ENCODE measurements at regions not wholly inside any gene's neighbourhood (a gene's known extent, or its start where the extent isn't known, plus 50 kb on each side); places are given as distances from the start of the nearest gene placed in this dataset.

- Histone ChIP-seq H3K4me2 (ENCODE audit: low read length) (no peak overlapping the region), H3K9ac (ENCODE audit: low read depth, low read length) (no peak overlapping the region), H3K4me3 (ENCODE audit: low read length) (no peak overlapping the region), H3K36me3 (ENCODE audit: insufficient read depth, low read length) (no peaks in the 10 kb centered on the region), H3K4me1 (ENCODE audit: control insufficient read depth, insufficient read depth, low read length) (no peaks in the 10 kb centered on the region), H3K9me3 (replicated peaks; ENCODE audit: low read length) (no peaks in the 10 kb centered on the region), H3K27me3 (ENCODE audit: control insufficient read depth, insufficient read depth, low read length) (peaks cover 7% of the 10 kb centered on the region)
Measured at GRCh38 chr4:81799371-81799770, 327.7 kb upstream of the RASGEF1B start.

- no peak overlapping the region for H3K9ac ChIP-seq (ENCODE audit: low read depth, low read length)
Measured at GRCh38 chr4:81796790-81797528, 325.3 kb upstream of the RASGEF1B start.

GRCh38 chr4:81792521-81792920, 320.8 kb upstream of the RASGEF1B start:
- Histone ChIP-seq H3K4me3 (ENCODE audit: low read length) (no peak overlapping the region), H3K9me3 (replicated peaks; ENCODE audit: low read length) (no peaks in the 10 kb centered on the region), H3K4me1 (ENCODE audit: control insufficient read depth, insufficient read depth, low read length) (no peaks in the 10 kb centered on the region), H3K36me3 (ENCODE audit: insufficient read depth, low read length) (no peaks in the 10 kb centered on the region), H3K9ac (ENCODE audit: low read depth, low read length) (no peak overlapping the region), H3K27me3 (ENCODE audit: control insufficient read depth, insufficient read depth, low read length) (no peaks in the 10 kb centered on the region), H3K4me2 (ENCODE audit: low read length) (no peak overlapping the region)

More at GRCh38 chr4:81796790-81797528, 325.3 kb upstream of the RASGEF1B start:
- H3K4me1 ChIP-seq (ENCODE audit: control insufficient read depth, insufficient read depth, low read length), result no peaks in the 10 kb centered on the region
- no peaks in the 10 kb centered on the region for H3K36me3 ChIP-seq (ENCODE audit: insufficient read depth, low read length)
- no peaks in the 10 kb centered on the region for H3K9me3 ChIP-seq (replicated peaks; ENCODE audit: low read length)
- no peaks in the 10 kb centered on the region for H3K27me3 ChIP-seq (ENCODE audit: control insufficient read depth, insufficient read depth, low read length)
- no peak overlapping the region for H3K4me2 ChIP-seq (ENCODE audit: low read length)
- H3K4me3 ChIP-seq (ENCODE audit: low read length), result no peak overlapping the region

- Histone ChIP-seq H3K36me3 (ENCODE audit: insufficient read depth, low read length) (no peaks in the 10 kb centered on the region), H3K4me2 (ENCODE audit: low read length) (no peak overlapping the region), H3K9me3 (replicated peaks; ENCODE audit: low read length) (no peaks in the 10 kb centered on the region), H3K4me3 (ENCODE audit: low read length) (no peak overlapping the region), H3K27me3 (ENCODE audit: control insufficient read depth, insufficient read depth, low read length) (no peaks in the 10 kb centered on the region), H3K9ac (ENCODE audit: low read depth, low read length) (no peak overlapping the region), H3K4me1 (ENCODE audit: control insufficient read depth, insufficient read depth, low read length) (no peaks in the 10 kb centered on the region)
Measured at GRCh38 chr4:81790477-81790876, 318.8 kb upstream of the RASGEF1B start.

GRCh38 chr4:81789741-81790399, 318.2 kb upstream of the RASGEF1B start:
- Histone ChIP-seq H3K9ac (ENCODE audit: low read depth, low read length) (no peak overlapping the region), H3K4me1 (ENCODE audit: control insufficient read depth, insufficient read depth, low read length) (no peaks in the 10 kb centered on the region), H3K9me3 (replicated peaks; ENCODE audit: low read length) (no peaks in the 10 kb centered on the region), H3K27me3 (ENCODE audit: control insufficient read depth, insufficient read depth, low read length) (no peaks in the 10 kb centered on the region), H3K36me3 (ENCODE audit: insufficient read depth, low read length) (no peaks in the 10 kb centered on the region), H3K4me3 (ENCODE audit: low read length) (no peak overlapping the region), H3K4me2 (ENCODE audit: low read length) (no peak overlapping the region)

- H3K9me3 ChIP-seq (replicated peaks; ENCODE audit: low read length), result no peaks in the 10 kb centered on the region
- no peaks in the 10 kb centered on the region for H3K4me1 ChIP-seq (ENCODE audit: control insufficient read depth, insufficient read depth, low read length)
- H3K4me3 ChIP-seq (ENCODE audit: low read length), result no peak overlapping the region
- H3K9ac ChIP-seq (ENCODE audit: low read depth, low read length), result no peak overlapping the region
- no peaks in the 10 kb centered on the region for H3K36me3 ChIP-seq (ENCODE audit: insufficient read depth, low read length)
- H3K4me2 ChIP-seq (ENCODE audit: low read length), result no peak overlapping the region
- no peaks in the 10 kb centered on the region for H3K27me3 ChIP-seq (ENCODE audit: control insufficient read depth, insufficient read depth, low read length)
Measured at GRCh38 chr4:81789158-81789557, 317.5 kb upstream of the RASGEF1B start.

GRCh38 chr4:81786766-81787165, 315.1 kb upstream of the RASGEF1B start:
- Histone ChIP-seq H3K27me3 (ENCODE audit: control insufficient read depth, insufficient read depth, low read length) (no peaks in the 10 kb centered on the region), H3K4me2 (ENCODE audit: low read length) (no peak overlapping the region), H3K4me1 (ENCODE audit: control insufficient read depth, insufficient read depth, low read length) (no peaks in the 10 kb centered on the region), H3K36me3 (ENCODE audit: insufficient read depth, low read length) (no peaks in the 10 kb centered on the region), H3K9ac (ENCODE audit: low read depth, low read length) (no peak overlapping the region), H3K9me3 (replicated peaks; ENCODE audit: low read length) (no peaks in the 10 kb centered on the region), H3K4me3 (ENCODE audit: low read length) (no peak overlapping the region)

GRCh38 chr4:81786063-81786763, 314.5 kb upstream of the RASGEF1B start:
- Histone ChIP-seq H3K9ac (ENCODE audit: low read depth, low read length) (no peak overlapping the region), H3K27me3 (ENCODE audit: control insufficient read depth, insufficient read depth, low read length) (no peaks in the 10 kb centered on the region), H3K4me3 (ENCODE audit: low read length) (no peak overlapping the region), H3K36me3 (ENCODE audit: insufficient read depth, low read length) (no peaks in the 10 kb centered on the region), H3K4me2 (ENCODE audit: low read length) (no peak overlapping the region), H3K4me1 (ENCODE audit: control insufficient read depth, insufficient read depth, low read length) (no peaks in the 10 kb centered on the region), H3K9me3 (replicated peaks; ENCODE audit: low read length) (no peaks in the 10 kb centered on the region)

- Histone ChIP-seq H3K27me3 (ENCODE audit: control insufficient read depth, insufficient read depth, low read length) (no peaks in the 10 kb centered on the region), H3K9me3 (replicated peaks; ENCODE audit: low read length) (no peaks in the 10 kb centered on the region), H3K4me3 (ENCODE audit: low read length) (no peak overlapping the region), H3K4me2 (ENCODE audit: low read length) (no peak overlapping the region), H3K4me1 (ENCODE audit: control insufficient read depth, insufficient read depth, low read length) (no peaks in the 10 kb centered on the region), H3K9ac (ENCODE audit: low read depth, low read length) (no peak overlapping the region), H3K36me3 (ENCODE audit: insufficient read depth, low read length) (no peaks in the 10 kb centered on the region)
Measured at GRCh38 chr4:81785338-81785737, 313.6 kb upstream of the RASGEF1B start.

GRCh38 chr4:81783558-81783957, 311.9 kb upstream of the RASGEF1B start:
- H3K9ac ChIP-seq (ENCODE audit: low read depth, low read length), result no peak overlapping the region
- no peaks in the 10 kb centered on the region for H3K4me1 ChIP-seq (ENCODE audit: control insufficient read depth, insufficient read depth, low read length)

GRCh38 chr4:81781799-81782198, 310.1 kb upstream of the RASGEF1B start:
- Histone ChIP-seq H3K27me3 (ENCODE audit: control insufficient read depth, insufficient read depth, low read length) (no peaks in the 10 kb centered on the region), H3K4me1 (ENCODE audit: control insufficient read depth, insufficient read depth, low read length) (no peaks in the 10 kb centered on the region), H3K9me3 (replicated peaks; ENCODE audit: low read length) (no peaks in the 10 kb centered on the region), H3K4me3 (ENCODE audit: low read length) (no peak overlapping the region), H3K36me3 (ENCODE audit: insufficient read depth, low read length) (no peaks in the 10 kb centered on the region), H3K9ac (ENCODE audit: low read depth, low read length) (no peak overlapping the region), H3K4me2 (ENCODE audit: low read length) (no peak overlapping the region)

More at GRCh38 chr4:81783558-81783957, 311.9 kb upstream of the RASGEF1B start:
- no peaks in the 10 kb centered on the region for H3K36me3 ChIP-seq (ENCODE audit: insufficient read depth, low read length)
- H3K9me3 ChIP-seq (replicated peaks; ENCODE audit: low read length), result no peaks in the 10 kb centered on the region
- H3K27me3 ChIP-seq (ENCODE audit: control insufficient read depth, insufficient read depth, low read length), result no peaks in the 10 kb centered on the region
- H3K4me3 ChIP-seq (ENCODE audit: low read length), result no peak overlapping the region
- H3K4me2 ChIP-seq (ENCODE audit: low read length), result no peak overlapping the region

All from skeletal muscle satellite cell (primary cell).